Stomach (tissue), 4 donors: ENCODE measurements at regions not wholly inside any gene's neighbourhood (a gene's known extent, or its start where the extent isn't known, plus 50 kb on each side); places are given as distances from the start of the nearest gene placed in this dataset.

Experiments used
- CTCF ChIP-seq, 7 experiments: fragments of 450-650 bp in 4 of 7; fragments of 200-600 bp in 3 of 7; sonication (generic) in 3 of 7; IDR thresholded peaks; one replicate each; pipeline ENCODE4 v1.5.1; 2016 to 2019; ENCODE audit warnings: antibody characterized with exemption in 7 of 7, control low read depth in 2 of 7, mild to moderate bottlenecking in 1 of 7
- EP300 ChIP-seq: sonication (generic); formaldehyde crosslinking; IDR thresholded peaks from one replicate; pipeline ENCODE4 v1.6.1; 2017; ENCODE audit warnings: antibody characterized with exemption
- POLR2AphosphoS5 ChIP-seq, 3 donors: sonication (generic); formaldehyde crosslinking; IDR thresholded peaks; one replicate each; pipeline ENCODE4 v1.6.1; 2016; ENCODE audit warnings: antibody characterized with exemption in 3 of 3

GRCh38 chr2:43128559-43128955 lies 97.8 kb downstream of the ZFP36L2 start:
- no peak for TF ChIP-seq CTCF (IDR thresholded peaks at IDR 0.05)
- TF ChIP-seq EP300 = no peak
- TF ChIP-seq POLR2AphosphoS5 (IDR thresholded peaks at IDR 0.05) = no peak
